ENCODE measurements at regions not wholly inside any gene's neighbourhood (a gene's known extent, or its start where the extent isn't known, plus 50 kb on each side); places are given as distances from the start of the nearest gene placed in this dataset.

GRCh38 chr15:48049736-48050135, 71.1 kb upstream of the SLC24A5 start:
- no peaks in the 10 kb centered on the region for H3K36me3 ChIP-seq (ENCODE audit: control insufficient read depth in 2 of 4, insufficient read depth in 4 of 4, low read length in 3 of 4)
- peaks cover 0 to 14% (median 8%) of the 10 kb centered on the region in 4 experiments; a peak in 5 of 7 replicates for H3K4me1 ChIP-seq (replicated peaks in 1 of 4; ENCODE audit: control insufficient read depth in 3 of 4, insufficient read depth in 4 of 4, low read length in 3 of 4)
- no peak overlapping the region for H3K56ac ChIP-seq (replicated peaks; ENCODE audit: insufficient read length, low read depth, low read length)
- no peak for FAIRE-seq
- H3K9ac ChIP-seq (replicated peaks in 1 of 4; ENCODE audit: extremely low read depth in 1 of 4, low read depth in 3 of 4, low read length in 3 of 4), result no peak overlapping the region
- H3K4me3 ChIP-seq (ENCODE audit: extremely low read depth in 1 of 4, insufficient read depth in 2 of 4, low read depth in 3 of 4, low read length in 4 of 4), result no peak overlapping the region
- H3K79me1 ChIP-seq (ENCODE audit: low read depth, low read length), result no peaks in the 10 kb centered on the region
- no peak overlapping the region for H4K8ac ChIP-seq (ENCODE audit: extremely low read depth, insufficient read depth, low read length)
- no peak overlapping the region for H2BK20ac ChIP-seq (ENCODE audit: low read length)
- no peak overlapping the region for H2AK5ac ChIP-seq (ENCODE audit: low read depth, low read length)
- H2BK12ac ChIP-seq (ENCODE audit: low read depth, low read length), result no peak overlapping the region
- H2BK15ac ChIP-seq (ENCODE audit: low read length), result no peak overlapping the region
- no peak overlapping the region for H4K5ac ChIP-seq (ENCODE audit: insufficient read length, low read depth, low read length)
- H3K23ac ChIP-seq (ENCODE audit: insufficient read length), result no peak overlapping the region
- H4K91ac ChIP-seq (replicated peaks; ENCODE audit: insufficient read length, low read length), result no peak overlapping the region
- no peak overlapping the region for H2AFZ ChIP-seq (ENCODE audit: low read length)
- ChIA-PET CTCF (ENCODE audit: partially characterized antibody) (no interaction called here), POLR2A (ENCODE audit: partially characterized antibody) (no interaction called here)
- H3K4me2 ChIP-seq (ENCODE audit: insufficient read depth in 1 of 2, low read depth in 2 of 2, low read length in 2 of 2), result no peak overlapping the region
- H3K4ac ChIP-seq (replicated peaks; ENCODE audit: insufficient read length, low read depth, low read length), result no peak overlapping the region
- DNase-seq (ENCODE audit: low read depth in 1 of 2, low spot score in 2 of 2), result no peak
- no peaks in the 10 kb centered on the region for H3K27me3 ChIP-seq (replicated peaks in 1 of 4; ENCODE audit: control insufficient read depth in 3 of 4, extremely low read depth in 1 of 4, insufficient read depth in 3 of 4, low read length in 3 of 4)
- no peak overlapping the region for H3K14ac ChIP-seq (ENCODE audit: insufficient read length)
- no peak overlapping the region for H3K18ac ChIP-seq (ENCODE audit: extremely low read depth, low read length)
- H4K20me1 ChIP-seq (replicated peaks in 1 of 2; ENCODE audit: control insufficient read depth in 1 of 2, insufficient read depth in 2 of 2, low read length in 2 of 2), result no peaks in the 10 kb centered on the region
- no peak overlapping the region for H2BK5ac ChIP-seq (ENCODE audit: low read depth, low read length)
- no peak overlapping the region for H2BK120ac ChIP-seq (replicated peaks; ENCODE audit: low read depth, low read length)
- no peaks in the 10 kb centered on the region for H3K79me2 ChIP-seq (ENCODE audit: control insufficient read depth in 1 of 2, insufficient read depth in 2 of 2, low read length in 2 of 2)
- no peak overlapping the region for H3K27ac ChIP-seq (ENCODE audit: low read depth, low read length)
- no peaks in the 10 kb centered on the region for H3K23me2 ChIP-seq (ENCODE audit: low read depth, low read length)
- H3K9me3 ChIP-seq (ENCODE audit: insufficient read depth in 2 of 2, low read depth in 1 of 2, low read length in 1 of 2), result peaks cover 8 to 11% of the 10 kb centered on the region in 2 experiments
- TF ChIP-seq TEAD4 (IDR thresholded peaks at IDR 0.05; ENCODE audit: low read depth, low read length) (no peak), EP300 (IDR thresholded peaks at IDR 0.05; ENCODE audit: borderline replicate concordance in 1 of 2, low read depth in 2 of 2, low read length in 2 of 2) (no peak), RAD21 (IDR thresholded peaks at IDR 0.05 in 1 of 2, conservative IDR thresholded peaks at IDR 0.05 in 1 of 2; ENCODE audit: low read depth in 2 of 2, low read length in 2 of 2) (no peak), SP1 (IDR thresholded peaks at IDR 0.05; ENCODE audit: low read depth, low read length) (no peak), ATF2 (IDR thresholded peaks at IDR 0.05; ENCODE audit: low read length) (no peak), CHD1 (IDR thresholded peaks at IDR 0.05; ENCODE audit: low read depth, low read length) (no peak), SIX5 (IDR thresholded peaks at IDR 0.05; ENCODE audit: low read depth, low read length) (no peak), ATF3 (IDR thresholded peaks at IDR 0.05; ENCODE audit: insufficient read depth, low read depth, low read length) (no peak), HDAC2 (IDR thresholded peaks at IDR 0.05; ENCODE audit: borderline replicate concordance in 1 of 2, low read depth in 2 of 2, low read length in 2 of 2) (no peak), USF2 (IDR thresholded peaks at IDR 0.05; ENCODE audit: low read length) (no peak), SIN3A (conservative IDR thresholded peaks at IDR 0.05 in 1 of 2, IDR thresholded peaks at IDR 0.05 in 1 of 2; ENCODE audit: low read depth in 1 of 2, low read length in 2 of 2) (no peak)
